MCF 10A (cell line): ENCODE measurements at regions not wholly inside any gene's neighbourhood (a gene's known extent, or its start where the extent isn't known, plus 50 kb on each side); places are given as distances from the start of the nearest gene placed in this dataset.

Experiments used
- BruUV-seq: library from RNA; stranded (reverse); fragments of 400-500 nt; replicated peaks from 2 replicates; lab custom pipeline; 2021; lab: Mats Ljungman, UMichigan
- CTCF ChIA-PET: fragments of 300-600 bp; sonication (Branson Sonifier 250); formaldehyde crosslinking; extraction: SDS; loops from one replicate; lab custom pipeline; 2021; ENCODE audit warnings: antibody characterized with exemption, inconsistent platforms; lab: Yijun Ruan, JAX
- POLR2A ChIA-PET: fragments of 300-600, 350-650 bp; sonication (Branson Sonifier 250); formaldehyde crosslinking; extraction: SDS; loops from one replicate; lab custom pipeline; 2020; ENCODE audit warnings: antibody characterized with exemption, inconsistent platforms; lab: Yijun Ruan, JAX
- DNase-seq: peaks from one replicate; pipeline ENCODE4 v3.0.0-alpha.2; 2018; ENCODE audit not compliant: unreplicated experiment
- H3K27ac Mint-ChIP-seq: one replicate; pipeline ENCODE4 v1.8.0; 2022; ENCODE audit warnings: mild to moderate bottlenecking, low read depth, mixed read lengths; ENCODE audit not compliant: unreplicated experiment
- H3K27me3 Mint-ChIP-seq: one replicate; pipeline ENCODE4 v1.8.0; 2022; ENCODE audit warnings: mixed read lengths; ENCODE audit not compliant: insufficient read depth, unreplicated experiment
- H3K36me3 Mint-ChIP-seq: one replicate; pipeline ENCODE4 v1.8.0; 2022; ENCODE audit warnings: mild to moderate bottlenecking, moderate library complexity, mixed read lengths; ENCODE audit not compliant: insufficient read depth, unreplicated experiment
- H3K4me1 Mint-ChIP-seq: one replicate; pipeline ENCODE4 v1.8.0; 2022; ENCODE audit warnings: mixed read lengths; ENCODE audit not compliant: insufficient read depth, unreplicated experiment
- H3K4me3 Mint-ChIP-seq: one replicate; pipeline ENCODE4 v1.8.0; 2022; ENCODE audit warnings: mild to moderate bottlenecking, moderate library complexity, mixed read lengths; ENCODE audit not compliant: unreplicated experiment
- H3K9me3 Mint-ChIP-seq: one replicate; pipeline ENCODE4 v1.8.0; 2022; ENCODE audit warnings: mixed read lengths; ENCODE audit not compliant: unreplicated experiment
- CTCF ChIP-seq: fragments of 200-600 bp; IDR thresholded peaks from one replicate; pipeline ENCODE4 v1.8.0; 2022; ENCODE audit warnings: antibody characterized with exemption, mild to moderate bottlenecking; ENCODE audit not compliant: unreplicated experiment
- intact Hi-C: fragments of 100-400 bp; cut with micrococcal nuclease; formaldehyde crosslinking; loops from 2 replicates; pipeline ENCODE4 v1.14.1; 2022

- Mint-ChIP-seq H3K27ac (no peak overlapping the region), H3K36me3 (no peaks in the 10 kb centered on the region), H3K4me1 (peaks cover 11% of the 10 kb centered on the region), H3K27me3 (no peaks in the 10 kb centered on the region), H3K9me3 (no peaks in the 10 kb centered on the region), H3K4me3 (no peak overlapping the region)
- TF ChIP-seq CTCF, result no peak
- ChIA-PET POLR2A (interaction anchor here (1.4 kb wide), 1 partner anchor 12 kb away, joined by 3 read pairs; no protein-coding TSS in a partner anchor), CTCF (no interaction called here)
- DNase-seq, result no peak
- intact Hi-C loops, result no loop called here
- no TSS peak for BruUV-seq
These were observed 705.4 kb downstream of the MAFB start for GRCh38 chr20:39983655-39984054.

- TF ChIP-seq CTCF, result no peak
- no peak for DNase-seq
- H3K4me1 Mint-ChIP-seq, result peaks cover 11% of the 10 kb centered on the region
- intact Hi-C loops, result no loop called here
- H3K27ac Mint-ChIP-seq, result no peak overlapping the region
- BruUV-seq, result no TSS peak
- POLR2A ChIA-PET, result interaction anchor here (1.4 kb wide), 1 partner anchor 12 kb away, joined by 3 read pairs; no protein-coding TSS in a partner anchor
- H3K9me3 Mint-ChIP-seq, result no peaks in the 10 kb centered on the region
- CTCF ChIA-PET, result interaction anchor here (0.5 kb wide), 1 partner anchor 156 kb away, joined by 3 read pairs; no protein-coding TSS in a partner anchor
- H3K27me3 Mint-ChIP-seq, result no peaks in the 10 kb centered on the region
- no peaks in the 10 kb centered on the region for H3K36me3 Mint-ChIP-seq
- H3K4me3 Mint-ChIP-seq, result no peak overlapping the region
These were observed 705.9 kb downstream of the MAFB start for GRCh38 chr20:39983183-39983582.

GRCh38 chr20:39974966-39975501 is 714.0 kb downstream of the MAFB start:
- H3K9me3 Mint-ChIP-seq, result peaks cover 8% of the 10 kb centered on the region
- no peak overlapping the region for H3K4me3 Mint-ChIP-seq
- DNase-seq, result no peak
- no peaks in the 10 kb centered on the region for H3K27me3 Mint-ChIP-seq
- intact Hi-C loops, result no loop called here
- ChIA-PET CTCF (no interaction called here), POLR2A (no interaction called here)
- H3K27ac Mint-ChIP-seq, result no peak overlapping the region
- no peaks in the 10 kb centered on the region for H3K36me3 Mint-ChIP-seq
- H3K4me1 Mint-ChIP-seq, result no peaks in the 10 kb centered on the region
- BruUV-seq, result no TSS peak
- TF ChIP-seq CTCF, result no peak

- H3K27me3 Mint-ChIP-seq, result no peaks in the 10 kb centered on the region
- no peak overlapping the region for H3K27ac Mint-ChIP-seq
- H3K4me1 Mint-ChIP-seq, result no peaks in the 10 kb centered on the region
- no peak for TF ChIP-seq CTCF
- peaks cover 8% of the 10 kb centered on the region for H3K9me3 Mint-ChIP-seq
- intact Hi-C loops, result no loop called here
- CTCF ChIA-PET, result interaction anchor here (0.6 kb wide), 1 partner anchor 914 kb away, joined by 3 read pairs; no protein-coding TSS in a partner anchor
- BruUV-seq, result no TSS peak
- H3K4me3 Mint-ChIP-seq, result no peak overlapping the region
- H3K36me3 Mint-ChIP-seq, result no peaks in the 10 kb centered on the region
- DNase-seq, result no peak
- POLR2A ChIA-PET, result no interaction called here
These were observed 720.5 kb downstream of the MAFB start for GRCh38 chr20:39968495-39968894.
